ENCODE measurements at regions not wholly inside any gene's neighbourhood (a gene's known extent, or its start where the extent isn't known, plus 50 kb on each side); places are given as distances from the start of the nearest gene placed in this dataset.

- no peak for DNase-seq
These were observed 547.7 kb upstream of the SLITRK1 start for GRCh38 chr13:84430015-84430414.

- no peak for DNase-seq
These were observed 535.8 kb upstream of the SLITRK1 start for GRCh38 chr13:84418041-84418440.

GRCh38 chr13:84417416-84417815 lies 535.1 kb upstream of the SLITRK1 start:
- no peak for DNase-seq

- DNase-seq = no peak
These were observed 530.7 kb upstream of the SLITRK1 start for GRCh38 chr13:84413016-84413415.

GRCh38 chr13:84405286-84405685 lies 523.0 kb upstream of the SLITRK1 start:
- no peak for DNase-seq

GRCh38 chr13:84400706-84401105 lies 518.4 kb upstream of the SLITRK1 start:
- DNase-seq = no peak

GRCh38 chr13:84399320-84400085 lies 517.2 kb upstream of the SLITRK1 start:
- no peak for DNase-seq

- no peak for DNase-seq
These were observed 511.8 kb upstream of the SLITRK1 start for GRCh38 chr13:84393981-84394625.

- no peak for DNase-seq
These were observed 498.6 kb upstream of the SLITRK1 start for GRCh38 chr13:84380866-84381265.

- DNase-seq = no peak
These were observed 494.8 kb upstream of the SLITRK1 start for GRCh38 chr13:84377106-84377505.

- no peak for DNase-seq
These were observed 484.2 kb upstream of the SLITRK1 start for GRCh38 chr13:84366506-84366905.

- DNase-seq = no peak
These were observed 480.5 kb upstream of the SLITRK1 start for GRCh38 chr13:84362777-84363176.

- DNase-seq = no peak
These were observed 478.5 kb upstream of the SLITRK1 start for GRCh38 chr13:84360822-84361221.

- no peak for DNase-seq
These were observed 476.3 kb upstream of the SLITRK1 start for GRCh38 chr13:84358601-84359000.

- DNase-seq = no peak
These were observed 470.7 kb upstream of the SLITRK1 start for GRCh38 chr13:84352946-84353345.

GRCh38 chr13:84339456-84339855 lies 457.2 kb upstream of the SLITRK1 start:
- DNase-seq = no peak

- no peak for DNase-seq
These were observed 450.1 kb upstream of the SLITRK1 start for GRCh38 chr13:84332346-84332745.

- DNase-seq = no peak
These were observed 433.3 kb upstream of the SLITRK1 start for GRCh38 chr13:84315527-84315926.

- DNase-seq = no peak
These were observed 420.8 kb upstream of the SLITRK1 start for GRCh38 chr13:84303035-84303434.

GRCh38 chr13:84297251-84297650 lies 415.0 kb upstream of the SLITRK1 start:
- DNase-seq = no peak

- no peak for DNase-seq
These were observed 414.1 kb upstream of the SLITRK1 start for GRCh38 chr13:84296401-84296800.

GRCh38 chr13:84294576-84294975 lies 412.3 kb upstream of the SLITRK1 start:
- no peak for DNase-seq

GRCh38 chr13:84290386-84290785 lies 408.1 kb upstream of the SLITRK1 start:
- no peak for DNase-seq

- DNase-seq = no peak
These were observed 396.9 kb upstream of the SLITRK1 start for GRCh38 chr13:84279166-84279565.

Measured in right kidney (tissue), 1 donor.